ENCODE measurements at regions not wholly inside any gene's neighbourhood (a gene's known extent, or its start where the extent isn't known, plus 50 kb on each side); places are given as distances from the start of the nearest gene placed in this dataset.
"Not testable (repeated sequence)": the region's sequence is repeated elsewhere in the genome, so short reads cannot be mapped to it uniquely, and the experiment has no call there.

DNA sequence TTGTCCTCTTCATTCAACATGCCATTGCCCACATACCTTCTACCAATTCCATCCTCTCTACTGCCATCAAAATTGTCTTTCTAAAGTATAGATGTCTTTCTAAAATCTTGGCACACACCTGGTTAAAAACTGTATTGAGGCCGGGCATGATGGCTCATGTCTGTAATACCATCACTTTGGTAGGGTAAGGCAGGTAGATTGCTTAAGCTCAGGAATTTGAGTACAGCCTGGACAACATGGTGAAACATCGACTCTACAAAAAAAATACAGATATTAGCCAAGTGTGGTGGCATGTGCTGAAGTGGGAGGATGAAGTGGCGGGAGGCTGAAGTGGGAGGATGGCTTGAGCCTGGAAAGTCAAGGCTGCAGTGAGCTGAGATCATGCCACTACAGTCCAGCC, 412.1 kb downstream of the TMEM38B start:
- POLR2A ChIA-PET = no interaction called here
- CTCF ChIA-PET = no interaction called here
- no peak for DNase-seq (ENCODE audit: extremely low spot score)
- no peak for TF ChIP-seq PKNOX1 (IDR thresholded peaks at IDR 0.05)
- TF ChIP-seq CTBP1 (IDR thresholded peaks at IDR 0.05; ENCODE audit: borderline replicate concordance) = no peak
- TF ChIP-seq FOXK2 (IDR thresholded peaks at IDR 0.05) = no peak
- no peak for TF ChIP-seq NFRKB (IDR thresholded peaks at IDR 0.05)

DNA sequence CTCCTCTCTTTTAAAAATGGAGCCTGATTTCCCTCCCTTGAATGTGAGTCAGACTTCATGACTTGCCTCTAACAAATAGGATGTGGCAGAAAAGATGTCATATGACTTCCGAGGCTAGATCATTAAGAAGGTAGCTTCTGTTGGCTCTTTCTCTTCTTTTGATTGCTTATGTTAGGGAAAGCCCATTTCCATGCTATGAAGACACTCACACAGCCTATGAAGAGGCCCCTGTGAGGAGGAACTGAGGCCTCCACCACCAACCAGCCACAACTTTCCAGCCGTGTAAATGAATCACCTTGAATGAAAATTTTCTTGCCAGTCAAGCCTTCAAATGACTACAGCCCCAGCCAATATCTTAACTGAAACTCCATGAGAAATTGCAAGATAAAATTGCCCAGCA, 413.4 kb downstream of the TMEM38B start:
- TF ChIP-seq BHLHE40 (IDR thresholded peaks at IDR 0.05; ENCODE audit: borderline replicate concordance) = no peak
- CTCF ChIA-PET = no interaction called here
- DNase-seq (ENCODE audit: extremely low spot score) = no peak
- POLR2A ChIA-PET = no interaction called here

DNA sequence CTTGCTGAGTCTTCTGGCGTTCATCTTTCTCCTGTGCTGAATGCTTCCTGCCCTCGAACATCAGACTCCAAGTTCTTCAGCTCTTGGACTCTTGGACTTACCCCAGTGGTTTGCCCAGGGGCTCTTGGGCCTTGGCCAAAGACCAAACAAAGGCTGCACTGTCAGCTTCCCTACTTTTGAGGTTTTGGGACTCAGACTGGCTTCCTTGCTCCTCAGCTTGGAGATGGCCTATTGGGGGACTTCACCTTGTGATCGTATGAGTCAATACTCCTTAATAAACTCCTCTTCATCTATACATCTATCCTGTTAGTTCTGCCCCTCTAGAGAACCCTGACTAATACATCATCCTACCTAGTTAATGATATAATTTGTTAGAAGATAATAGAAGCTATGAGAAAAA, 415.4 kb downstream of the TMEM38B start:
- CTCF ChIA-PET, POLR2A ChIA-PET: not testable (repeated sequence)

DNA sequence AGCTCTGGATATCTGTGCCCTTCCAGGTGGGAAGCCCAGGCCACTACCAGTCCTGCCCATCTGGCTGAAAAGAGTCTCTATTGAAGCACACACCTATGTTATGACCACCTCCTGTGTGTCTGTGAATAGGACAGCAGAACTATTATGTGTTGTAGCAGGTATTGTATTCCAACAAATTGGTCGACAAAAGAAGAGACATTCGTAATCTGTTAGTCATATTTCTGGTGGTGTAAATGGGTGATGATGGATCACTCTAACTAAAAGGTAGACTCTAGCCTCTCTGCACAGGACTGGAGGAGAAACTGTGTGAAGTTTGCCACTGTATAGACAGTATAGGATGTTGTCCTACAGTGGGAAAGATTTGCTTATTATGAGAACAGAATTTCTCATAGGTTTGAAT, 416.1 kb downstream of the TMEM38B start:
- TF ChIP-seq FOXA1 (IDR thresholded peaks at IDR 0.05) = no peak
- no peak for TF ChIP-seq ZNF384 (IDR thresholded peaks at IDR 0.05)
- no peak for TF ChIP-seq TARDBP (IDR thresholded peaks at IDR 0.05)
- TF ChIP-seq BHLHE40 (IDR thresholded peaks at IDR 0.05; ENCODE audit: borderline replicate concordance) = no peak
- TF ChIP-seq FOXM1 (IDR thresholded peaks at IDR 0.05; ENCODE audit: borderline replicate concordance) = no peak
- no peak for TF ChIP-seq ARNT (IDR thresholded peaks at IDR 0.05)
- no peak for TF ChIP-seq SP1 (IDR thresholded peaks at IDR 0.05)
- no peak for DNase-seq (ENCODE audit: extremely low spot score)
- POLR2A ChIA-PET = no interaction called here
- CTCF ChIA-PET = no interaction called here

More for the DNA sequence above, 415.4 kb downstream of the TMEM38B start:
- DNase-seq (ENCODE audit: extremely low spot score) = not testable (repeated sequence)

- POLR2A ChIA-PET = no interaction called here
- CTCF ChIA-PET = no interaction called here
- no peak for TF ChIP-seq FOXM1 (IDR thresholded peaks at IDR 0.05; ENCODE audit: borderline replicate concordance)
- TF ChIP-seq ELF4 (IDR thresholded peaks at IDR 0.05) = no peak
- TF ChIP-seq SUZ12 (IDR thresholded peaks at IDR 0.05) = no peak
- no peak for TF ChIP-seq FOXA1 (IDR thresholded peaks at IDR 0.05)
- TF ChIP-seq FOXK2 (IDR thresholded peaks at IDR 0.05) = no peak
- no peak for TF ChIP-seq CTBP1 (IDR thresholded peaks at IDR 0.05; ENCODE audit: borderline replicate concordance)
- DNase-seq (ENCODE audit: extremely low spot score) = no peak
Measured at GRCh38 chr9:106111039-106111730, 416.8 kb downstream of the TMEM38B start.

DNA sequence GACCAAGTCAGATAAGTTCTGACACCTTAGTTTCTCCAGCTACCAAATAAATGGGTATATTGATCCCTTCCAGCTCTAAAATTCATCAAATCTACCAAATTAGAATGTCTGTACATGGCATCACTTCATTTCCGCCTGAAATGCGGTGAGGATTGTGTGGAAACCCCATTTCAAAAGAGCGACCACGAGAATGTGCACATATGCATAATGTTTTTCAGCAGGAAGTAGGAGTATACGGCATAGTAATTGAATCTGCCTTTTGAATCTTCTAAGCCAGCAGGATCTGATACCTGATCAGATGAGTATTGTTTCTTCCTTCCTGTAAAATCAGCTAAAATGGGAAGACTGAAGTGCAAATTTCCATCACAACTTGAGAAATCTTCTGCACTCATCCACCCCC, 418.6 kb downstream of the TMEM38B start:
- no peak for TF ChIP-seq SP1 (IDR thresholded peaks at IDR 0.05)
- CTCF ChIA-PET = no interaction called here
- no peak for DNase-seq (ENCODE audit: extremely low spot score)
- POLR2A ChIA-PET = no interaction called here

GRCh38 chr9:106119176-106119575, 424.8 kb downstream of the TMEM38B start:
- TF ChIP-seq SP1 (IDR thresholded peaks at IDR 0.05) (no peak), SUZ12 (IDR thresholded peaks at IDR 0.05) (no peak), NFRKB (IDR thresholded peaks at IDR 0.05) (no peak), HDGF (IDR thresholded peaks at IDR 0.05; ENCODE audit: borderline replicate concordance) (no peak), ARNT (IDR thresholded peaks at IDR 0.05) (no peak), ZNF384 (IDR thresholded peaks at IDR 0.05) (no peak), TARDBP (IDR thresholded peaks at IDR 0.05) (no peak), PKNOX1 (IDR thresholded peaks at IDR 0.05) (no peak), CTBP1 (IDR thresholded peaks at IDR 0.05; ENCODE audit: borderline replicate concordance) (no peak), L3MBTL2 (conservative IDR thresholded peaks at IDR 0.05) (no peak), FOXK2 (IDR thresholded peaks at IDR 0.05) (no peak), BHLHE40 (IDR thresholded peaks at IDR 0.05; ENCODE audit: borderline replicate concordance) (no peak), LEF1 (IDR thresholded peaks at IDR 0.05; ENCODE audit: borderline replicate concordance) (no peak), FOXA1 (IDR thresholded peaks at IDR 0.05) (no peak), ELF4 (IDR thresholded peaks at IDR 0.05) (no peak), FOXM1 (IDR thresholded peaks at IDR 0.05; ENCODE audit: borderline replicate concordance) (no peak)
- CTCF ChIA-PET = no interaction called here
- DNase-seq (ENCODE audit: extremely low spot score) = no peak
- POLR2A ChIA-PET = no interaction called here

DNA sequence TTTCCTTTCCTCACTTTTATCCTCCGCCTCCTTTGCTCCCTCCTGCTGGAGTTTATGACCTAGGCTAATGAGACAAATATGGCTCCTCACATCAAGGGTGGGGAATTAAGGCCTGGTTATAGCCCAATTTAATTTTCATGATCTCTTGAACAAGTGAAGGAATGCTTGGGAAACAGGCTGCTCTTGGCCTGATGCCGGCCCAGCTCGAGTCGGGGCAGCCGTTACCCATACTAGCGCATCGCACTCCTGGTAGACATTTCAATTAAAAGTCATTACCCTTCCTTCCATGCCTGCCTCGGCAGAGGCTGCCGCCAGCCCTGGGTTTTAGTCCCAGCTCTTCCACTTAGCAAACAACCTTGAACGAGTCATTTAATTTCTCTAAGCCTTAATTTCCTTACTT, 425.7 kb downstream of the TMEM38B start:
- CTCF ChIA-PET = no interaction called here
- TF ChIP-seq HDGF (IDR thresholded peaks at IDR 0.05; ENCODE audit: borderline replicate concordance) (no peak), ELF4 (IDR thresholded peaks at IDR 0.05) (no peak), NFRKB (IDR thresholded peaks at IDR 0.05) (no peak), FOXK2 (IDR thresholded peaks at IDR 0.05) (no peak), SP1 (IDR thresholded peaks at IDR 0.05) (no peak), SUZ12 (IDR thresholded peaks at IDR 0.05) (no peak), TARDBP (IDR thresholded peaks at IDR 0.05) (no peak), ARNT (IDR thresholded peaks at IDR 0.05) (no peak), BHLHE40 (IDR thresholded peaks at IDR 0.05; ENCODE audit: borderline replicate concordance) (no peak), CTBP1 (IDR thresholded peaks at IDR 0.05; ENCODE audit: borderline replicate concordance) (no peak), LEF1 (IDR thresholded peaks at IDR 0.05; ENCODE audit: borderline replicate concordance) (no peak), FOXM1 (IDR thresholded peaks at IDR 0.05; ENCODE audit: borderline replicate concordance) (no peak), ZNF384 (IDR thresholded peaks at IDR 0.05) (no peak)

More for the DNA sequence above, 425.7 kb downstream of the TMEM38B start:
- POLR2A ChIA-PET = no interaction called here
- no peak for DNase-seq (ENCODE audit: extremely low spot score)
